ENCODE measurements at regions not wholly inside any gene's neighbourhood (a gene's known extent, or its start where the extent isn't known, plus 50 kb on each side); places are given as distances from the start of the nearest gene placed in this dataset.
"Not testable (repeated sequence)": the region's sequence is repeated elsewhere in the genome, so short reads cannot be mapped to it uniquely, and the experiment has no call there.

GRCh38 chr1:195236991-195237889 lies 1371.0 kb downstream of the KCNT2 start:
- Mint-ChIP-seq H3K36me3 (no peaks in the 10 kb centered on the region), H3K4me3 (no peak overlapping the region), H3K4me1 (ENCODE audit: low read depth) (no peaks in the 10 kb centered on the region), H3K27me3 (no peaks in the 10 kb centered on the region), H3K27ac (no peak overlapping the region), H3K9me3 (ENCODE audit: low read depth) (no peaks in the 10 kb centered on the region)

- Mint-ChIP-seq H3K36me3 (no peaks in the 10 kb centered on the region), H3K27me3 (no peaks in the 10 kb centered on the region), H3K27ac (no peak overlapping the region), H3K9me3 (ENCODE audit: low read depth) (no peaks in the 10 kb centered on the region), H3K4me3 (no peak overlapping the region), H3K4me1 (ENCODE audit: low read depth) (no peaks in the 10 kb centered on the region)
These were observed 1389.6 kb downstream of the KCNT2 start for GRCh38 chr1:195218428-195219212.

GRCh38 chr1:195202241-195202640 lies 1406.0 kb downstream of the KCNT2 start:
- Mint-ChIP-seq H3K9me3 (ENCODE audit: low read depth) (no peaks in the 10 kb centered on the region), H3K4me1 (ENCODE audit: low read depth) (no peaks in the 10 kb centered on the region), H3K4me3 (no peak overlapping the region), H3K27me3 (no peaks in the 10 kb centered on the region), H3K27ac (no peak overlapping the region), H3K36me3 (no peaks in the 10 kb centered on the region)

GRCh38 chr1:195200772-195201171 lies 1407.5 kb downstream of the KCNT2 start:
- Mint-ChIP-seq H3K36me3 (no peaks in the 10 kb centered on the region), H3K9me3 (ENCODE audit: low read depth) (no peaks in the 10 kb centered on the region), H3K4me3 (no peak overlapping the region), H3K27me3 (no peaks in the 10 kb centered on the region), H3K4me1 (ENCODE audit: low read depth) (no peaks in the 10 kb centered on the region), H3K27ac (no peak overlapping the region)

GRCh38 chr1:195197116-195197515 lies 1411.1 kb downstream of the KCNT2 start:
- Mint-ChIP-seq H3K9me3 (ENCODE audit: low read depth) (peaks cover 3% of the 10 kb centered on the region), H3K4me1 (ENCODE audit: low read depth) (peaks cover 3% of the 10 kb centered on the region), H3K36me3 (no peaks in the 10 kb centered on the region), H3K27me3 (no peaks in the 10 kb centered on the region), H3K27ac (no peak overlapping the region), H3K4me3 (no peak overlapping the region)

GRCh38 chr1:195195423-195196057 lies 1412.7 kb downstream of the KCNT2 start:
- peaks cover 3% of the 10 kb centered on the region for H3K4me1 Mint-ChIP-seq (ENCODE audit: low read depth)
- H3K4me3 Mint-ChIP-seq: no peak overlapping the region
- H3K9me3 Mint-ChIP-seq (ENCODE audit: low read depth): peaks cover 3% of the 10 kb centered on the region
- H3K36me3 Mint-ChIP-seq: no peaks in the 10 kb centered on the region
- H3K27me3 Mint-ChIP-seq: no peaks in the 10 kb centered on the region
- H3K27ac Mint-ChIP-seq: no peak overlapping the region

- H3K27ac Mint-ChIP-seq: no peak overlapping the region
- H3K36me3 Mint-ChIP-seq: no peaks in the 10 kb centered on the region
These were observed 1415.1 kb downstream of the KCNT2 start for GRCh38 chr1:195193134-195193533.

GRCh38 chr1:195188821-195189220 lies 1419.4 kb downstream of the KCNT2 start:
- no peak overlapping the region for H3K27ac Mint-ChIP-seq
- H3K27me3 Mint-ChIP-seq: no peaks in the 10 kb centered on the region
- H3K4me3 Mint-ChIP-seq: no peak overlapping the region
- no peaks in the 10 kb centered on the region for H3K9me3 Mint-ChIP-seq (ENCODE audit: low read depth)
- no peaks in the 10 kb centered on the region for H3K4me1 Mint-ChIP-seq (ENCODE audit: low read depth)
- H3K36me3 Mint-ChIP-seq: no peaks in the 10 kb centered on the region

More at GRCh38 chr1:195193134-195193533, 1415.1 kb downstream of the KCNT2 start:
- Mint-ChIP-seq H3K4me1 (ENCODE audit: low read depth) (peaks cover 3% of the 10 kb centered on the region), H3K4me3 (no peak overlapping the region), H3K9me3 (ENCODE audit: low read depth) (peaks cover 3% of the 10 kb centered on the region), H3K27me3 (no peaks in the 10 kb centered on the region)

GRCh38 chr1:195186544-195186943 lies 1421.7 kb downstream of the KCNT2 start:
- Mint-ChIP-seq H3K27ac (no peak overlapping the region), H3K4me1 (ENCODE audit: low read depth) (no peaks in the 10 kb centered on the region), H3K9me3 (ENCODE audit: low read depth) (no peaks in the 10 kb centered on the region), H3K36me3 (no peaks in the 10 kb centered on the region), H3K27me3 (no peaks in the 10 kb centered on the region), H3K4me3 (no peak overlapping the region)

GRCh38 chr1:195185736-195186135 lies 1422.5 kb downstream of the KCNT2 start:
- Mint-ChIP-seq H3K27ac (no peak overlapping the region), H3K4me3 (no peak overlapping the region), H3K36me3 (no peaks in the 10 kb centered on the region), H3K9me3 (ENCODE audit: low read depth) (no peaks in the 10 kb centered on the region), H3K27me3 (no peaks in the 10 kb centered on the region), H3K4me1 (ENCODE audit: low read depth) (no peaks in the 10 kb centered on the region)

- Mint-ChIP-seq H3K4me1 (ENCODE audit: low read depth) (no peaks in the 10 kb centered on the region), H3K9me3 (ENCODE audit: low read depth) (peaks cover 3% of the 10 kb centered on the region), H3K36me3 (no peaks in the 10 kb centered on the region), H3K27ac (no peak overlapping the region), H3K27me3 (no peaks in the 10 kb centered on the region), H3K4me3 (no peak overlapping the region)
These were observed 1422.9 kb downstream of the KCNT2 start for GRCh38 chr1:195185321-195185720.

- no peak overlapping the region for H3K27ac Mint-ChIP-seq
- no peaks in the 10 kb centered on the region for H3K36me3 Mint-ChIP-seq
- H3K27me3 Mint-ChIP-seq: no peaks in the 10 kb centered on the region
- H3K4me3 Mint-ChIP-seq: no peak overlapping the region
- peaks cover 5% of the 10 kb centered on the region for H3K9me3 Mint-ChIP-seq (ENCODE audit: low read depth)
- H3K4me1 Mint-ChIP-seq (ENCODE audit: low read depth): no peaks in the 10 kb centered on the region
These were observed 1434.5 kb downstream of the KCNT2 start for GRCh38 chr1:195173753-195174152.

GRCh38 chr1:195159795-195160194 lies 1448.4 kb downstream of the KCNT2 start:
- not testable (repeated sequence) for H3K4me3 Mint-ChIP-seq; H3K4me1 Mint-ChIP-seq (ENCODE audit: low read depth); H3K9me3 Mint-ChIP-seq (ENCODE audit: low read depth); H3K27me3 Mint-ChIP-seq; H3K36me3 Mint-ChIP-seq; H3K27ac Mint-ChIP-seq

GRCh38 chr1:195158091-195158490 lies 1450.1 kb downstream of the KCNT2 start:
- Mint-ChIP-seq H3K4me3 (no peak overlapping the region), H3K27ac (no peak overlapping the region), H3K9me3 (ENCODE audit: low read depth) (no peaks in the 10 kb centered on the region), H3K36me3 (no peaks in the 10 kb centered on the region), H3K27me3 (no peaks in the 10 kb centered on the region), H3K4me1 (ENCODE audit: low read depth) (no peaks in the 10 kb centered on the region)

GRCh38 chr1:195153107-195153506 lies 1455.1 kb downstream of the KCNT2 start:
- no peak overlapping the region for H3K4me3 Mint-ChIP-seq
- no peaks in the 10 kb centered on the region for H3K36me3 Mint-ChIP-seq
- H3K4me1 Mint-ChIP-seq (ENCODE audit: low read depth): no peaks in the 10 kb centered on the region
- no peak overlapping the region for H3K27ac Mint-ChIP-seq
- H3K9me3 Mint-ChIP-seq (ENCODE audit: low read depth): no peaks in the 10 kb centered on the region
- no peaks in the 10 kb centered on the region for H3K27me3 Mint-ChIP-seq

Measured in activated naive CD8-positive, alpha-beta T cell (primary cell).